ENCODE measurements at regions not wholly inside any gene's neighbourhood (a gene's known extent, or its start where the extent isn't known, plus 50 kb on each side); places are given as distances from the start of the nearest gene placed in this dataset.

GRCh38 chr7:43011879-43012278, 79.7 kb downstream of the MRPL32 start:
- Histone ChIP-seq H3K4me3 (no peak overlapping the region), H3K27me3 (no peaks in the 10 kb centered on the region), H3K9me3 (replicated peaks in 1 of 3) (no peaks in the 10 kb centered on the region), H3K27ac (no peak overlapping the region), H3K4me1 (replicated peaks in 1 of 2) (no peaks in the 10 kb centered on the region), H3K36me3 (replicated peaks in 1 of 2) (no peaks in the 10 kb centered on the region)
- no peak for DNase-seq
- intact Hi-C loops (cut with DNase I) = no loop called here
- no peak for TF ChIP-seq CTCF (IDR thresholded peaks at IDR 0.05)
- TF ChIP-seq POLR2A (IDR thresholded peaks at IDR 0.05) = no peak
- WGBS, 4 donors = 77 to 86% (median 79%) methylated on average over 2 of the region's 2 CpGs

GRCh38 chr7:43014406-43014805, 82.2 kb downstream of the MRPL32 start:
- Histone ChIP-seq H3K27ac (no peak overlapping the region), H3K27me3 (no peaks in the 10 kb centered on the region), H3K4me1 (replicated peaks in 1 of 2) (no peaks in the 10 kb centered on the region), H3K9me3 (replicated peaks in 1 of 3) (no peaks in the 10 kb centered on the region), H3K4me3 (no peak overlapping the region), H3K36me3 (replicated peaks in 1 of 2) (no peaks in the 10 kb centered on the region)
- DNase-seq = no peak
- intact Hi-C loops (cut with DNase I) = no loop called here
- WGBS, 4 donors = 82 to 86% (median 84%) methylated on average over 4 of the region's 4 CpGs
- no peak for TF ChIP-seq CTCF (IDR thresholded peaks at IDR 0.05)
- TF ChIP-seq POLR2A (IDR thresholded peaks at IDR 0.05) = no peak

- DNase-seq = no peak
- Histone ChIP-seq H3K9me3 (replicated peaks in 1 of 3) (no peaks in the 10 kb centered on the region), H3K4me1 (replicated peaks in 1 of 2) (no peaks in the 10 kb centered on the region), H3K4me3 (no peak overlapping the region), H3K27ac (no peak overlapping the region), H3K36me3 (replicated peaks in 1 of 2) (no peaks in the 10 kb centered on the region), H3K27me3 (no peaks in the 10 kb centered on the region)
- intact Hi-C loops (cut with DNase I) = no loop called here
- WGBS, 4 donors = 85 to 86% (median 86%) methylated on average over 4 of the region's 4 CpGs
- TF ChIP-seq POLR2A (IDR thresholded peaks at IDR 0.05) = no peak
- TF ChIP-seq CTCF (IDR thresholded peaks at IDR 0.05) = no peak
These were observed 83.1 kb downstream of the MRPL32 start for GRCh38 chr7:43015301-43015700.

DNA sequence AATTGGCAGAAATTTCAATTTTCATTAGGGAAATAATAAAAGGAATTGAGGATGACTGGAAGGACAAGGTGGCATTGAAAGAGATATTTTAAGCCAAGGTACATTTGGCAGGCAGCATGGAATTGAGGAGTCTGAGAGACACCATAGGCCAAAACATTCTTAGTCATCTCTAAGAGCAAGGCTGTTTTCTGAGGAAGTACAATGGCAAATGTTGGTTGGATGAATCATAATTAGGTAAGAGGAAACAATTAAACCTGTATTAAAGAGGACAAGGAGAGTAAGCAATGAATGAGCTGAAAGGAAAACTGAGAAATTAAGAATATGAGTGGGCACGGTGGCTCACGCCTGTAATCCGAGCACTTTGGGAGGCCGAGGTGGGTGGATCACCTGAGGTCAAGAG, 86.3 kb downstream of the MRPL32 start:
- no peak for DNase-seq
- no peaks in the 10 kb centered on the region for H3K27me3 ChIP-seq
- H3K4me3 ChIP-seq = no peak overlapping the region
- 86 to 90% (median 89%) methylated on average over 4 of the region's 4 CpGs for WGBS, 4 donors
- intact Hi-C loops (cut with DNase I) = no loop called here
- no peaks in the 10 kb centered on the region for H3K4me1 ChIP-seq (replicated peaks in 1 of 2)
- no peak for TF ChIP-seq POLR2A (IDR thresholded peaks at IDR 0.05)
- no peak for TF ChIP-seq CTCF (IDR thresholded peaks at IDR 0.05)
- H3K9me3 ChIP-seq (replicated peaks in 1 of 3) = no peaks in the 10 kb centered on the region
- no peaks in the 10 kb centered on the region for H3K36me3 ChIP-seq (replicated peaks in 1 of 2)
- no peak overlapping the region for H3K27ac ChIP-seq

All from adrenal gland (tissue), 9 donors.